Neural cell (in vitro differentiated cells): ENCODE measurements at regions not wholly inside any gene's neighbourhood (a gene's known extent, or its start where the extent isn't known, plus 50 kb on each side); places are given as distances from the start of the nearest gene placed in this dataset.

Experiments used
- EP300 ChIP-seq: fragments of 450-650 bp; conservative IDR thresholded peaks from 2 replicates; pipeline ENCODE4 v1.6.1; 2014; ENCODE audit warnings: antibody characterized with exemption, mild to moderate bottlenecking, moderate library complexity; ENCODE audit not compliant: poor library complexity, severe bottlenecking
- EZH2 ChIP-seq: fragments of 200-600, 300-800 bp; shearing (Covaris generic), sonication (generic); IDR thresholded peaks from 2 replicates; pipeline ENCODE4 v1.6.1; 2014; ENCODE audit warnings: antibody characterized with exemption, low read length, borderline replicate concordance, mild to moderate bottlenecking; ENCODE audit not compliant: insufficient read depth, poor library complexity, severe bottlenecking
- POLR2AphosphoS5 ChIP-seq: IDR thresholded peaks from 2 replicates; pipeline ENCODE4 v1.6.1; 2012
- SMC3 ChIP-seq: fragments of 450-650 bp; conservative IDR thresholded peaks from 2 replicates; pipeline ENCODE4 v1.6.1; 2014; ENCODE audit warnings: antibody characterized with exemption, mild to moderate bottlenecking, moderate library complexity; ENCODE audit not compliant: poor library complexity
- TAF1 ChIP-seq: IDR thresholded peaks from 2 replicates; pipeline ENCODE4 v1.6.1; 2012; ENCODE audit warnings: low read depth
- TF ChIP-seq, protein P1 (sequence below): fragments of 450-650 bp; IDR thresholded peaks from 2 replicates; pipeline ENCODE4 v1.5.1; 2014; ENCODE audit warnings: antibody characterized with exemption, mild to moderate bottlenecking, moderate library complexity; ENCODE audit not compliant: poor library complexity, severe bottlenecking

GRCh38 chr11:45057938-45058646 is 88.3 kb upstream of the PRDM11 start:
- TF ChIP-seq, protein P1, sequence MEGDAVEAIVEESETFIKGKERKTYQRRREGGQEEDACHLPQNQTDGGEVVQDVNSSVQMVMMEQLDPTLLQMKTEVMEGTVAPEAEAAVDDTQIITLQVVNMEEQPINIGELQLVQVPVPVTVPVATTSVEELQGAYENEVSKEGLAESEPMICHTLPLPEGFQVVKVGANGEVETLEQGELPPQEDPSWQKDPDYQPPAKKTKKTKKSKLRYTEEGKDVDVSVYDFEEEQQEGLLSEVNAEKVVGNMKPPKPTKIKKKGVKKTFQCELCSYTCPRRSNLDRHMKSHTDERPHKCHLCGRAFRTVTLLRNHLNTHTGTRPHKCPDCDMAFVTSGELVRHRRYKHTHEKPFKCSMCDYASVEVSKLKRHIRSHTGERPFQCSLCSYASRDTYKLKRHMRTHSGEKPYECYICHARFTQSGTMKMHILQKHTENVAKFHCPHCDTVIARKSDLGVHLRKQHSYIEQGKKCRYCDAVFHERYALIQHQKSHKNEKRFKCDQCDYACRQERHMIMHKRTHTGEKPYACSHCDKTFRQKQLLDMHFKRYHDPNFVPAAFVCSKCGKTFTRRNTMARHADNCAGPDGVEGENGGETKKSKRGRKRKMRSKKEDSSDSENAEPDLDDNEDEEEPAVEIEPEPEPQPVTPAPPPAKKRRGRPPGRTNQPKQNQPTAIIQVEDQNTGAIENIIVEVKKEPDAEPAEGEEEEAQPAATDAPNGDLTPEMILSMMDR = no peak
- TF ChIP-seq EZH2 = no peak
- no peak for TF ChIP-seq SMC3
- no peak for TF ChIP-seq EP300
- no peak for TF ChIP-seq TAF1
- no peak for TF ChIP-seq POLR2AphosphoS5
